ENCODE measurements at regions not wholly inside any gene's neighbourhood (a gene's known extent, or its start where the extent isn't known, plus 50 kb on each side); places are given as distances from the start of the nearest gene placed in this dataset.
"Not testable (repeated sequence)": the region's sequence is repeated elsewhere in the genome, so short reads cannot be mapped to it uniquely, and the experiment has no call there.

DNA sequence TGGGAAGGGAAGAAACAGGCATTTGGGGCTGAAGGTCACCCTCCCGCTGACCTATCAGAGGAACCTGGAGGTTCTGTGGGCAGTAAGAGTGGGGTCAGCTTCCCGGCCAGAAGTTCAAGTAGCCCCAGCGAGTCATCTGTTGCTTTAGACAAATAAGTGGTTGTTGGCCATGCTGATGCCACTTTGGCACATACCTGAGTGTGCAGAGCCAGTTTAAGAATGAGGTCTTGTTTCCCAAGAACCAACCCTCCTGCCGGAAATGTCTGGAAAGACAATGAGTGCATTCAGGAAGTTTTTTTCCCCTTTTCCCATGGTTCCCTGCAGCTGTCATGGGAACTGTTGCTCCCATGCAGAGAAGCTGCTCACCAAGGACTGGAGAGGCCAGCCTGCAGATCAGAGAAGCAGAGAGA is 166.7 kb downstream of the ZNF621 start:
- DNase-seq (ENCODE audit: low read depth in 4 of 4, low spot score in 3 of 4), result no peak

DNA sequence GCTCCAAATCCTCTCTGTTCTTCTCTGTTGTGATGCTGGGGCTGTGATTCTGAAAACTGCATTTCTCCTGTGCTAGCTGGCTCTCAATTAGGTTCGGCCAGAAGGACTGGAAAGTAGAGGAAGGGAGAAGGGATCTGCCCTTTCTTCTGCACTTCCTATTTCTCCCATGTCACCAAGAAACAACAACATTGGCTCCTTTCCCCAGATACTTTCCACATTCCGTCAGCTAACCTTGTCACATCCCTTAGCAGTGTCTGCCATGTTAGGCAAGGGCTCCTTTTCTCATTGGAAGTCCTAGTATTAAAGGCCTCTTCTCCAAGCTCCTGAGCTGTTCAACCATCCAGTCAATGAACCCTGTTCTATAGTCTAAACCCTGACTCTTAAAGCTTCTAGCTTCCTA is 171.1 kb downstream of the ZNF621 start:
- DNase-seq (ENCODE audit: low read depth in 4 of 4, low spot score in 3 of 4), result no peak

DNA sequence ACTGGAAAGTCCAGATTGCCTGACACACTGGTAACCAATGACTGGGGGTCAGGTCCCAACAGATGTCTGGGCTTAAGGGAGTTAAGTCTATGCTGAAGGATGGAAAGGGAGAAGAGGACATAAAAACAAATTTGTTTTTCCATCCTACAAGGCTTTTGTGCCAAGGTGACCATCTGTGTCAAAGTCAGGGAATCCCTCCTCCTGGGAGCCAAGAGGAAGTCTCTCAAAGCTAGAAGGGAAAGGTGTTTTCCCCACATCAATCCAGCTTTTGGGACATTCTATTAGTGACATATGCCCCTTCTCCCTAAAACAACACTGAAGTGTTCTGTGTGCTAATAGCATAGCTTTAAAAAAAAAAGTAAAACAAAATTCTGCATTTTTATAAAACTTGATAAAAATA is 173.9 kb downstream of the ZNF621 start:
- DNase-seq (ENCODE audit: low read depth in 4 of 4, low spot score in 3 of 4), result not testable (repeated sequence)

DNA sequence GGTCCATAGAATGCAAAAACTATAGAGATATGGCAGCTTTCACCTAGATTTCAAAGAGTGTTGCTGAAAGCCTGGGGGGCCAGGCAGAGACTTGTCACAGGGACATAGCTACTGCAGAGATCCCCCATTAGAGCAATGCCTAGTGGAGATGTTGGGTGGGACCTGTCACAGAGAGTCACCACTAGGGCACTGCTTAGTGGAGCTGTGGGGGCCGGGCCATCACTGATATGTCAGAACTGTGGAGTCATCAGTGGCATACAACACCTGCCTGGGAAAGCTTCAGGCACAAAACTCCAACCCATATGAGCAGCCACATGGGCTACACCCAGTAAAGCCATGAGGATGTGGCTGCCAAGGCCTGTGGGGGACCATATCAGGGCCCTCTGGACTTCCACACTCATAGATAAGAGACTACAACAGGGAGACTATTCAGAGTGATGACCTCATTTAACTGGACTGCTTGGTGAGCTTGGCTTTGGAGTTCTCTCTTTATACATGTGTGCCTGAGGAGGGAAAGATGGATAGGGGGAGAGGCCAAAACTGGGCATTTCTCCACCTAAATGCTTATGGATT is 176.3 kb downstream of the ZNF621 start:
- no peak for DNase-seq (ENCODE audit: low read depth in 4 of 4, low spot score in 3 of 4)

DNA sequence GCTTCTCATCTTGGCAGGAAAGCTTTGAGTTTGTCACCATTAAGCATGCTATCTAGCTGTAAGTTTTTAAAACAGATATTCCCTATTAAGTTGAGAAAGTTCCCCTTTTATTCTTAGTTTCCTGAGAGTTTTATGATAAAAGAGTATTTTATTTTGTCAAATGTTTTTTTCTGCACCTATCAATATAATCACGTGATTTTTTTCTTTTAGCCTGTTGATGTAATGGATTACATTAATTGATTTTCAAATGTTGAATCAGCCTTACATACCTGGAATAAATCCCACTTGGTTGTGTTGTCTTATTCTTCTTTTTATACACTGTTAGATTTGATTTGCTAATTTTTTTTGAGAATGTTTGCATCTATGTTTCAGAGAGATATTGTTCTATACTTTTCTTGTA is 179.5 kb downstream of the ZNF621 start:
- no peak for DNase-seq (ENCODE audit: low read depth in 4 of 4, low spot score in 3 of 4)

DNA sequence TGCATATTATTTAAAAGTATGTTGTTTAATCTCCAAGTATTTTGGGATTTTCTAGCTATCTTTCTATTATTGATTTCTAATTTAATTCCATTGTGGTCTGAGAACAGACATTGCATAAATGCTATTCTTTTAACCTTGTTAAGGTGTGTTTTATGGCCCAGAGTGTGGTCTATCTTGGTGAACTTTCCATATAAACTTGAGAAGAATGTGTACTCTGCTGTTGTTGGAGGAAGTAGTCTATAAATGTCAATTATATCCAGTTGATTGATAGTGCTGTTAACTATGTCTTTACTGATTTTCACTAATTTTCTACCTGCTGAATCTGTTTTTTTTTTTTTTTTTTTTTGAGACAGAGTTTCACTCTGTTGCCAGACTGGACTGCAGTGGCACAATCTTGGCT is 180.9 kb downstream of the ZNF621 start:
- DNase-seq (ENCODE audit: low read depth in 4 of 4, low spot score in 3 of 4), result no peak

DNA sequence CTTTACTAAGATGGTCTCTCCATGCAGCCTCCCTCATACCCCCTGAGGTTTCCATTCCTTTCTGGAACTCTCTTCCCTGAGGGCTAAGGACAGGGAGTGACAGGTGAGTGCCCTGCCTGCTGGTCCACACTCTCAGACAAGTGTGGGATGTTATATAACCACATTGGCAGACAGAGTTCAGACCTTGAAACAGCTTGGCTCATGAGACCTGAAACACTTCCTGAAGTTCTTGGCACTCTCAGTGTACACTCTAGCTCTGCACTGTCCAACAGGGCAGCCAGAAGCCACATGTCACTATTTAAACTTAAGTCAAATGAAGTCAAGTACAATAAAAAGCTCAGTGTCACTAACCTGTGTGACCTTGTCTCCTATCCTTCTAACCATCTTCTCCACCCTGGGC is 188.5 kb downstream of the ZNF621 start:
- no peak for DNase-seq (ENCODE audit: low read depth in 4 of 4, low spot score in 3 of 4)

DNA sequence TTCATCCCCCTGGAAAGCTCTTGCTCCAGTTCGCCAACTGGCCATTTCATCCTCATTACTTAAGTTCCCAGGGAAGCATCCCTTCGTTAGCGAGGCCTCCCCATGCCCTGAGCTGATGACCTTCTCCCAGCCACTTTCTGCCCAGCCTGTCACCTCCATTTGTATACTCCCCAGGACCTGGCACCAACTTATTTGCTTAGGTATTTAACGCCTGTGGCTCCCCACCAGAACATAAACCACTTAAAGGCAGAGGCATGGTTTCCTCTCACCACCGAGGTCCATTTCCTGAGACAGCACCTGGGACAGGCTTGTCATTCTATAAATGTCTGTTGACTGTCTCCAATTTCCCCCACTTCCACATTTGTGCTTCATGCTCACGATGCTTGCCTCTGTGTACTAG is 189.0 kb downstream of the ZNF621 start:
- no peak for DNase-seq (ENCODE audit: low read depth in 4 of 4, low spot score in 3 of 4)

DNA sequence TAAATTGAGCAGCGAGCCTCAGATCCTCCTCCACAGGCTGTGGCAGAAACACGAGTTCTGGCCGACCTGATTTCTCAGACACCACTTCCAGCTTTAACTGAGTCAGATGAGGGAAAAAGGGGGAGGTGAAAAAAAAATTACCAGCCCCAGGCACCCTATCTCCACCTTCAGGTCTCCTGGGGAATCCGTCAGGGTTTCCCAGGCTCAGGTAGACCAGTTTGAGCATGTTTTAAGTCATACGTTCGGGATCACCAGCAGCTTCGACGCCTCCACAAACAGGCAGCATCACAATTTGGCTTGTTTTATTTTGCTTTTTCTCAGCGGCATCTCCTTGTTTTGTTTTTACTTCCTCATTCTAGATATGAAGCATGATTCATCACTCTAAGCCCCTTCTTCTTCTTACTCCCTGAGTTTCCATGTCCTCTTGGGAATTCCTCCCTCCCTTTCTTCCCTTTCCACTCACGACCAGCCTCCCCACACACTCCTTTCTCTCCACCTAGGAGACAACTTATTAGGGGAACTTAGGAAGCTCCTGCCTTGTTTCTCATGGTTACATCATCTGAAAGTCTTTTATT is 190.1 kb downstream of the ZNF621 start:
- no peak for DNase-seq (ENCODE audit: low read depth in 4 of 4, low spot score in 3 of 4)

DNA sequence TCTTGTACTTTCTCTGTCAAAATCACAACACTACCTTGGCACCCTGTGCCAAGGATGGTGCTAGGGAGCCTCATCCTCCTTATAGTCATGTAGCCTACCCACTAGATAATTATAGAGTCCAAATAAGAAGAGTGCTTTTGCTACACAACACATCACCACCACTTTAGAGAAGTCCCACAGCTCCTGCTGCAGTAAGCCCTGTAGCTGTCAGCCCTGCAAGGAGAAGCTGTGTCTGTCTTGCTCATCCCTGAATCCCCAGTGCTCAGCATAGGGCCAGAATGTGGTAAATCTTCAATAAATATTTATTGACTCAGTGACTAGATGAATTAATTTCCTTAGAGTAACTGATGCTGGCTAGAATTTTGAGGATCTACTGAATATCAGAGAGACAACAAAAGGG is 190.8 kb downstream of the ZNF621 start:
- no peak for DNase-seq (ENCODE audit: low read depth in 4 of 4, low spot score in 3 of 4)

DNA sequence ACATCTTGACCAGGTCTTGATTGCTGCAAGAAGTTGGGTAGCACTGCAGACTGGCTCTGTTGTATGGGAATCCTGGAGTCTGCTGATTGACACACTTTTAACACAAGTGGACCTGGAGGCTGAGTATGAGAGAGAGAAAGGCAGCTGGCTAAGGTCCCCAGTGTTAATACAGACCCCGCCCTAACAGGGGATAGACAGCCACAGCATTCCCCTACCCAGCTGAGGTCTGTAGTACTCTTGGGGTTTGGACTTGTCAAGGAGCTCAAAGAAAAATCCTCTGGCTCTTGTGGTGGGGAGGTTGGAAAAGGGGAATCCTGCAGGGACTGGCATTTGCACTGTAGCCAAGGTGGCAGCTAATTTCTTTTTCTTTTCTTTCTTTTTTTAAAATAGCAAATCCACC is 192.7 kb downstream of the ZNF621 start:
- no peak for DNase-seq (ENCODE audit: low read depth in 4 of 4, low spot score in 3 of 4)

DNA sequence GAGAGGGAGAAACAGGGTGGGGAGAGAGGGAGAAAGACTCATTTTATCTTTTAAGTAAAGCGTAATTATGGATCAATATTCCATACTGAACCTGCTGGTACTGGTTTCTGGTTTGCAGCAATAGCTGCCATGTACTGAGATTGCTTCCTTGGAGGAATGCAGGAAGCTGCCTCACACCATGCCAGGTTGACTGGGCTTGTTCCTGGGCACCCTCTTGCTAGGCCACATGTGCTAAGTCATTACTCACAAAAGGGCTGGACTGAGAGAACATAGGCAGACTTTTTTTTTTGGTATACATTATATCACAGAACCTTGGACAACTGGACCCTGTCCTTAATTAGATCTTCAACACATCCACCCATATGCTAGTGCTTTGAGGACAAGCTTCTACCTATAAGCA is 193.4 kb downstream of the ZNF621 start:
- DNase-seq (ENCODE audit: low read depth in 4 of 4, low spot score in 3 of 4), result no peak

DNA sequence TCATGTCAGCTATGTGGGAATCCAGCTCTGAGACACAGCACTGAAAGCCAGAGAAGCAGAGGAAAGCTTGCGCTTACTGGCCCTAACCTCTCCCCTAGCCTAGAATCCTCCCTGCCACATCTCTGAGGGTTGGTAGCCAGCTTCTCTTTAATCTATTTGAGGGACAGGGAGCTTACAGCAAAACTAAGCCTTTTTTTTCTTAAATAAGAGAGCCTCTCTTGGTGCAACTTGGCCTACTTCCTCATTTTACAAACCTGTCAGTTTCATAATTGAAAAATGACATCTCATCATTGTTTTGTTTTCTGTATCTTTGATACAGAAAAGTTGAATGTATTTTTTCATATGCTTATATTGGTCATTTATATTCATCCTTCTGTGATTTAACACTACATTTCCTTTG is 193.9 kb downstream of the ZNF621 start:
- no peak for DNase-seq (ENCODE audit: low read depth in 4 of 4, low spot score in 3 of 4)

DNA sequence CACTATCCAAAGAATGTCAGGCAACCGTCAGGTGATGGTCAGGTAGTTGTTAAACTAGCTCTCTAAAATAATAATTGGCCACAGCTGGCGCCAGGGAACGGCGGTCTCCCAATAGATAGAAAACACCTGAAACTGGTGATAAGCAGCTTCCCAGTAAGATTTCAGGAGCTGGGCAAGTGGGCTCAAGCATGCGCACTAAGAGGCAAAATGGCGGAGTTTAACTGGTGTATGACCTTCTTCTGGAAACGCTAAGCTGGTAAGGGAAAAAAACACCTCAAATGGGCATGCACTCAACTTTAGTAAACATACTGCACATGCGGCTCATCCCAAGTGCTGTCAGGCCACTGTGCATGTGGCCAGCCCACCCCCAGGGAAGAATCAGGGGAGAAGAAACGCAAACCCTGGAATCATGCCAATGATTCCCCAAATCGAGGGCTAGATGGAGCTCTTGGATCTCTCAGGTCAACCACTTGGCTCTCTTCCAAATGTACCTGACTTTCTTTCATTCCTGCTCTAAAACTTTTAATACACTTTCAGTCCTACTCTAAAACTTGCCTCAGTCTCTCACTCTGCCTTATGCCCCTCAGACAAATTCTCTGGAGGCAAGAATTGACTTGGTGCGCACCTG is 195.0 kb downstream of the ZNF621 start:
- DNase-seq (ENCODE audit: low read depth in 4 of 4, low spot score in 3 of 4), result peak; percentile 34 to 50 (median 46)

DNA sequence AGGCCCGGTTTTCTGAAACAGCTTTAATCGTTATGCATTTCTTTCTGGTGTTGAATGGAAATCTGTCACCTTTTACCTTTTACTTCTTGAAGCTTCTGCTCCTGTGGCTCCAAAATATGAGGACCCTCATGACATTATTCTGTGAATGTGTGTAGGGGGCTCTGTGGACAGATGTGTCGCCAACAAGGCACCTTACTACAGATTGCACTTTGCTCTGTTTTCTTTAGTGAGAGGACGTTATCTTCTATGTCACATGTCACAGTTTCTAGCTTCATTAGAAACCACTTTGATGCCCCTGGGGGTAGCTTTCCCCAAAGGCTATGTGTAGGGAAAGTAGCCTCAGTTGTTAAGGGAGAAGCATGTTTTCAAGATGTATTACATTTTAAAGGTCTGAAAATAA is 195.6 kb downstream of the ZNF621 start:
- DNase-seq (ENCODE audit: low read depth in 4 of 4, low spot score in 3 of 4), result no peak

DNA sequence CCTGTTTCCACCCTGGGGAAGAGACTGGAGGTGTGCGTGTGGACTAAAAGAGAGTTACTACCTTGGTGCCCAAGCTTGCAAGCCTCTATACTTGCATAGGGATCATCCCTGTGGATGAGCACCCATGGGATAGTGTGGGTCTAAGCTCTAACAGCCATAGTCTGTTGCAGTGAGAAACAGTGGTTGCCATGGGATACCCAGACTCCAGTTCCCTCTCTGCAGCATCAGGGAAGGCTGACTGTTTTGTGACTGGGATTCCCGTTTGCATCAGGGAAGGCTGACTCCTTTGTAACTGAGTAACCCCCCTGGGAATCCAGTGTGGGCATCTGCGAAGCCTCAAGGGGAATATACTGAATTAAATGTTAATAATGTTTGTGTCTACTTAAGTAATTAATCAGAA is 196.1 kb downstream of the ZNF621 start:
- DNase-seq (ENCODE audit: low read depth in 4 of 4, low spot score in 3 of 4), result no peak

DNA sequence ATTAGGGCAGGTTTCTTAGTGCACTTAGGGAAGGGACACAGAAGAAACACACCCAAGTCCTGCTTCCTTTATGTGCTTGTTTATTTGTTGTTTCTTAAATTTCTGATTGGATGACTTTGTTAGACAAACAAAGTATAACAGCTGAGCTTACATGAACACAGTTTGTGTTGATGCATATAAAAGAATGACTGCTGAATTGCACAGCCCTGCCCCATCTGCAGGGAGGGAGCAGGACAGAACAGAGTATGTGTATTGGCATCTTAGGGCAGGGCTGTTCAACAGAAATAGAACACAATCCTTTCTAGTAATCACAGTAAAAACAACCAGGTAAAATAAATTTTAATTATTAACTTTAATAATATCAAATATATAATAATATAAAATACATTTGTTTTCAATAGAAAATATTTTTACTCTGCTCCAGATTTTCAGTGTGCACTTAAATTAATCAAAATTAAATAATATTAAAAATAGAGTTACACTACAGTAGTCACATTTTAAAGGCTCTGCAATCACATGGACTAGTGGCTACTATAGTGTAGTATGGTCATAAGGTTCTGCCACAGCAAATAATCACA is 198.4 kb downstream of the ZNF621 start:
- no peak for DNase-seq (ENCODE audit: low read depth in 4 of 4, low spot score in 3 of 4)

DNA sequence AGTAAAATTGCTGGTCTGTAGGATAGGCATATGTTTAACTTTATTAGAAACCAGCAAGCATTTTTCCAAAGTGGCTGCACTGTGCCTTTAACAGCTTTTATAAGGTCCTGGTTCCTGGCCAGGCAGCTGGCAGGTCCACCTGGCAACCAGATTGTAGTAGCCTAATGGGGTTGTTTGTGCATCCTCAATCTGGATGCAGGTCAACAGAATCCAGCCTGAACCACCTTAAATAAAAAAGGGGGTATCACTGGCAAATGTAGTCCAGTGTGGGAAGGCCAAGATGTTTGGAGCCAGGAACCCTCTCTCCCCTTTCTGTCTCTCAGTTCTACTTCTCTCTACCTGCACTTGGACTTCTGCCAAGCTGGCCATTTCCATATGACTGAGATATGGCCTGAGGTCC is 200.3 kb downstream of the ZNF621 start:
- no peak for DNase-seq (ENCODE audit: low read depth in 4 of 4, low spot score in 3 of 4)

DNA sequence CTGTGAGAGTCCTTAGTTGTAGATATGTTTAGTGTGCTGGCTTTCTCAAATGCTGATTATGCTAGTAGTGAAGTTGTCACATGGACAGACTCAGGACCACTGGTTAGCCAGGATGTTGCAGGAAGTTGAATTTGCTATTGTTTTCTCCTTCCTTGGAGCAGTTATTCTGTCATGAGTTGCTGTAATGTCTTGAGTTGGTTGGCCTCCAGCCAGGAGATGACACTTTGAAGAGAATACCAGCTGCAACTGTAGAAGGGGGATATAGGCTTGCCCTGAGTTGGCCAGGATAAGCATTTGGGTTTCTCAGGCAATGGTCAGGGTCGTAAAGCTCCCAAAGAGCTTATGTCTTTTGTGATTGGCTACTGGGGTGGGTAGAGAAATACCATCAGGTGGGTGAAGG is 206.7 kb downstream of the ZNF621 start:
- no peak for DNase-seq (ENCODE audit: low read depth in 4 of 4, low spot score in 3 of 4)

DNA sequence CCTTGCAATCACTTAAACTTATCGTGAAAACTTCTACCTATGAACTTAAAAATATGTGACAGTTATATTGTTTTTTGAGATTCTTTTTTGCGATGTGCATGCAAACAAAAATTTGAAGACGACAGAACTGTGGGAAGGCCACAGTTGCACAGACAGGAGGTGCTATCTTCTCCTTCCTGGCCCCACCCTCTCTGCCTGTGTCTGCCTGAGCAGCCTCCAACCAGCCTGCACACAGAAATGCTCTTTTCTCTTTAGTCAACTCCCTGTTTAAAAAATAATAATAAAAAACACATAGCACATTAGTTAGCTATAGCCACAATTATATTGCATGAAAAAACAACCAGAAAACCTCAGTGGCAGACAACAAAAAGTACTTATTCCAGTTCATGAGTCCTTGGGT is 212.2 kb downstream of the ZNF621 start:
- DNase-seq (ENCODE audit: low read depth in 4 of 4, low spot score in 3 of 4), result no peak

DNA sequence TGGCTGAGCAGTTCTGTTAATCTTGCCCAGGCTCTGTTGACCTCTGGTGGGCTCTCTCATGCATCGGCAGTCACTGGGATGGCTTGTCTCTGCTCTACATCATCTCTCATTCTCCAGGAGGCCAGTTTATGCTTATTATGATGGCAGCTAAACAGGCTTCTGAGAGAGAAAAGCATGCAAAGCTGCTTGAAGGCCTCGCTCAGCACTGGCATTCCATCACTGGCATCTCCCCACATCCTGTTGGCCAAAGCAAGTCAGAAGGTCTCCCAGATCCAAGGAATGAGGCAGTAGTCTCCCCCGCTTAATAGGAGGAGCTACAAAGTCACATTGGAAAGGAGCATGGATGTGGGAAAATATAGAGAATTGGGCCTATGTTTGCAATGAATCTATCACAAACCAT is 212.6 kb downstream of the ZNF621 start:
- DNase-seq (ENCODE audit: low read depth in 4 of 4, low spot score in 3 of 4), result no peak

DNA sequence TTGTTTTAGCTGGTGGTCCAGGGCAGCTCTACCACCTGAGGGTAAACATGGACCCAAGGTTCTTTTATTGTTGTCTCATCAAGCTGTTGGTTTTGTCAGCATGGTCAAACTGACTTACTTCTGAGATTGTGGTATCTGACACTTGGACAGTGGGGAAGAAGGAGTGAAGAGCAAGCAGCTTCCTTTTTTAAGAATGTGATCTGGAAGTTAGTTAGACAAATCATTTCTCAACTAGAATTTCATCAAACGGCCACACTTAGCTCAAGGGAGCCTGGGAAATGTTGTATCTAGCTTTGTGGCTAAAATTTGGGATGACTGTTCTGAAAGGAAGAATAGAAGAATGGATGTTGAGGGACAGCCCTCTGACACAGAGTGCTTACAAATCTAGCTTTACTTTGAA is 215.2 kb downstream of the ZNF621 start:
- DNase-seq (ENCODE audit: low read depth in 4 of 4, low spot score in 3 of 4), result no peak

Data from right renal pelvis (tissue), 4 donors.